Bronchial epithelial cell (primary cell): ENCODE measurements at regions not wholly inside any gene's neighbourhood (a gene's known extent, or its start where the extent isn't known, plus 50 kb on each side); places are given as distances from the start of the nearest gene placed in this dataset.

Experiments
- DNase-seq: peaks from one replicate; pipeline ENCODE4 v3.0.0-alpha.2; 2010; ENCODE audit warnings: low read depth
- FAIRE-seq: peaks from 2 replicates; lab custom pipeline; 2011; peaks lifted over from hg19 to GRCh38; lab: Jason Lieb, UNC
- H3K27me3 ChIP-seq: 2 replicates; pipeline ENCODE4 v1.5.1; 2011; ENCODE audit warnings: low read length; ENCODE audit not compliant: control insufficient read depth, insufficient read depth
- H3K36me3 ChIP-seq: 2 replicates; pipeline ENCODE4 v1.5.1; 2011; ENCODE audit warnings: low read length; ENCODE audit not compliant: control insufficient read depth, insufficient read depth
- H3K4me3 ChIP-seq: 2 replicates; pipeline ENCODE4 v1.5.1; 2011; ENCODE audit warnings: mild to moderate bottlenecking, low read depth, low read length, control low read depth
- TF ChIP-seq, protein P1 (sequence below): IDR thresholded peaks from 2 replicates; pipeline ENCODE4 v1.5.1; 2011; ENCODE audit warnings: mild to moderate bottlenecking, moderate library complexity, low read length, control low read depth, inconsistent platforms; ENCODE audit not compliant: insufficient read depth, severe bottlenecking

DNA sequence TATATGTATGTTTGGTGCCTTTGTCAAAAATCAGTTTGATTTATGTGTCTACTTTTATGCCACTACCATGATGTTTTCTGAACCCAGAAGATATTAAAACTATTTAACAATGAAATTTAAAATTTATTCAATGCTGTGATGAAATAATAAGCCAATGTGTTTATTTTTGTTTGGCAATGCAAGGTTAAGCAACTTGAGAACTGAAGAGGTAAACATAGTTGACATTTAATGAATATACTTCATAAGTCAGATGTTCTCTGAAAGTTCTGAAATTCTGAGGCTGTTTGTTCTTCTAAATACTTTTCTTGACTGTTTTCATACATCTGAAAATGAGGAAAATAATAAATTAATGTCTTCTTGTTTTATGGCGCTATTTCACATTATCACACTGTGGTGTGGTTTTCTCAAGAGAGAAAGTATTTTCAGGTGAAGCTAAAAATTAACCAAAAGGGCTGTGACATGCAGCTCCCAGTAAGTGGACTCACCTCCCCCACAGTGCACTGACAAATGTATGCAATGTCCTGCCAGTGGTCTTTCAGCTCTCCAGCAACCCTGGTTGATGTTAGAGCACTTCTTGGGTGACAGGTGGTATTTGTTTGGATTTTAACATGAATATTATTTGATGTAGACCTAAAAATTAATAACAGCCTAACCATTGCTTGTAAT lies 863.6 kb upstream of the SALL3 start:
- no peak for DNase-seq

DNA sequence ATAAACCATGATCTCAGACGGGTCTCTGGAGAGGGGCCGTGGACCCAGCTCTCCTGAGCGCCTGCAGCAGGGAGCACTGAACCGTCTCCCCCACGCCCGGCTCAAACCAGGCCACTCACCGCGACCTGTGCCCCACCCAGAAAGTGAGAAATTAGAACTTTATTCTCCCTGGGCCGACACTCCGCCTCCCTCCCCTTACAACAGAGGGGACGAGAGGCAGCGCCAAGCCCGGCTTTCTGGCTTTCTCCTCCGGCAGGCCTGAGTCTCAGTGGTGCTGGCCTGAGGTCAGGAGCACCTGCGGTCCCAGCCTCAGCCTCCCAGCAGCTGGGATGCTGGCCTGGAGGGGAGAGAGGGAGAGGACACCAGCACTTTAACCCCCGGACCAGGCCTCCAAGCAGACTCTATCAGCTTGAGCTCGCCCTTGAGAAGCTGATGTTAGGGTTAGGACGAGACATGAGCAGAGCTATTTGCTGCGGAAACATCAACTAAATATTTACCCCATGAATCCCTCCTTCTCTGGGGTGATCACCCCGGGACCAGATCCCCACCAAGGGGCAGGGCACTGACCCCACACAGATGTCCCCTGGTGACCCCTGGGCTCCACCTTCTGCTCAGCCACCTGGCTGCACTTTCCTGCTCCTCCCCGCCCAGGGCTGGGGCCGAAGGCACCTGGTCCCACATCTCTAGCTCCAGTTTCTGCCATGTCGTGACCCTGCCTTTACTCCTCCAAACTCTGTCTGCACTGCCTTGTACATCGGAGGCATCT lies 856.3 kb upstream of the SALL3 start:
- DNase-seq, result no peak
- H3K27me3 ChIP-seq, result no peaks in the 10 kb centered on the region

More for the DNA sequence above, 863.6 kb upstream of the SALL3 start:
- H3K36me3 ChIP-seq, result no peaks in the 10 kb centered on the region
- no peaks in the 10 kb centered on the region for H3K27me3 ChIP-seq
- TF ChIP-seq, protein P1, sequence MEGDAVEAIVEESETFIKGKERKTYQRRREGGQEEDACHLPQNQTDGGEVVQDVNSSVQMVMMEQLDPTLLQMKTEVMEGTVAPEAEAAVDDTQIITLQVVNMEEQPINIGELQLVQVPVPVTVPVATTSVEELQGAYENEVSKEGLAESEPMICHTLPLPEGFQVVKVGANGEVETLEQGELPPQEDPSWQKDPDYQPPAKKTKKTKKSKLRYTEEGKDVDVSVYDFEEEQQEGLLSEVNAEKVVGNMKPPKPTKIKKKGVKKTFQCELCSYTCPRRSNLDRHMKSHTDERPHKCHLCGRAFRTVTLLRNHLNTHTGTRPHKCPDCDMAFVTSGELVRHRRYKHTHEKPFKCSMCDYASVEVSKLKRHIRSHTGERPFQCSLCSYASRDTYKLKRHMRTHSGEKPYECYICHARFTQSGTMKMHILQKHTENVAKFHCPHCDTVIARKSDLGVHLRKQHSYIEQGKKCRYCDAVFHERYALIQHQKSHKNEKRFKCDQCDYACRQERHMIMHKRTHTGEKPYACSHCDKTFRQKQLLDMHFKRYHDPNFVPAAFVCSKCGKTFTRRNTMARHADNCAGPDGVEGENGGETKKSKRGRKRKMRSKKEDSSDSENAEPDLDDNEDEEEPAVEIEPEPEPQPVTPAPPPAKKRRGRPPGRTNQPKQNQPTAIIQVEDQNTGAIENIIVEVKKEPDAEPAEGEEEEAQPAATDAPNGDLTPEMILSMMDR, result no peak
- H3K4me3 ChIP-seq, result no peak overlapping the region
- no peak for FAIRE-seq

GRCh38 chr18:78123926-78124797 lies 855.5 kb upstream of the SALL3 start:
- H3K4me3 ChIP-seq, result no peak overlapping the region
- H3K27me3 ChIP-seq, result no peaks in the 10 kb centered on the region
- TF ChIP-seq, protein P1, result no peak
- no peak for FAIRE-seq
- DNase-seq, result no peak
- no peaks in the 10 kb centered on the region for H3K36me3 ChIP-seq

More for the DNA sequence above, 856.3 kb upstream of the SALL3 start:
- FAIRE-seq, result no peak
- TF ChIP-seq, protein P1, result no peak
- H3K4me3 ChIP-seq, result no peak overlapping the region
- H3K36me3 ChIP-seq, result no peaks in the 10 kb centered on the region

- FAIRE-seq (peak; percentile 100), DNase-seq (no peak)
- H3K4me3 ChIP-seq, result no peak overlapping the region
- H3K36me3 ChIP-seq, result no peaks in the 10 kb centered on the region
- TF ChIP-seq, protein P1, result no peak
- H3K27me3 ChIP-seq, result no peaks in the 10 kb centered on the region
These were observed 854.3 kb upstream of the SALL3 start for GRCh38 chr18:78125206-78125896.

- Histone ChIP-seq H3K4me3 (no peak overlapping the region), H3K27me3 (no peaks in the 10 kb centered on the region), H3K36me3 (no peaks in the 10 kb centered on the region)
- DNase-seq (no peak), FAIRE-seq (no peak)
- TF ChIP-seq, protein P1, result no peak
These were observed 853.5 kb upstream of the SALL3 start for GRCh38 chr18:78126106-78126505.
